Spleen (tissue), 11 donors: ENCODE measurements at regions not wholly inside any gene's neighbourhood (a gene's known extent, or its start where the extent isn't known, plus 50 kb on each side); places are given as distances from the start of the nearest gene placed in this dataset.

ENCODE experiments used
- DNase-seq: peaks from one replicate; pipeline ENCODE4 v3.0.0-alpha.2; 2020
- H3K27ac ChIP-seq, 8 donors: fragments of 200-600 bp; sonication (generic) in 7 of 8; 1 replicate in 4 of 8; 2 replicates in 4 of 8; pipeline versions ENCODE4 v1.5.0 to v1.8.0; 2016 to 2021; ENCODE audit warnings: inconsistent platforms in 4 of 8, mild to moderate bottlenecking in 4 of 8, moderate library complexity in 1 of 8
- H3K27me3 ChIP-seq, 7 donors: fragments of 200-600 bp; sonication (generic) in 6 of 7; replicated peaks in 1 of 7; 1 replicate in 4 of 7; 2 replicates in 3 of 7; pipeline versions ENCODE4 v1.5.0 to v1.8.0; 2016 to 2021; ENCODE audit warnings: inconsistent platforms in 3 of 7, mild to moderate bottlenecking in 1 of 7
- H3K36me3 ChIP-seq, 6 donors: fragments of 200-600 bp; sonication (generic) in 5 of 6; 1 replicate in 4 of 6; 2 replicates in 2 of 6; pipeline versions ENCODE4 v1.5.0 to v1.8.0; 2016 to 2021; ENCODE audit warnings: inconsistent platforms in 2 of 6
- H3K4me1 ChIP-seq, 6 donors: fragments of 200-600 bp; sonication (generic) in 5 of 6; 1 replicate in 3 of 6; 2 replicates in 3 of 6; pipeline versions ENCODE4 v1.5.0 to v1.8.0; 2016 to 2021; ENCODE audit warnings: inconsistent platforms in 3 of 6
- H3K4me3 ChIP-seq, 8 donors: fragments of 200-600 bp; sonication (generic) in 7 of 8; 1 replicate in 4 of 8; 2 replicates in 4 of 8; pipeline versions ENCODE4 v1.5.0 to v1.8.0; 2016 to 2021; ENCODE audit warnings: inconsistent platforms in 4 of 8, mild to moderate bottlenecking in 4 of 8, moderate library complexity in 2 of 8
- H3K9me3 ChIP-seq, 8 donors: fragments of 200-600 bp; sonication (generic) in 7 of 8; 1 replicate in 4 of 8; 2 replicates in 4 of 8; pipeline versions ENCODE4 v1.5.0 to v1.8.0; 2016 to 2021; ENCODE audit warnings: inconsistent platforms in 4 of 8
- POLR2A ChIP-seq, 3 donors: fragments of 450-650 bp; IDR thresholded peaks; one replicate each; pipeline ENCODE4 v1.5.1; 2017; ENCODE audit warnings: antibody characterized with exemption in 3 of 3, mild to moderate bottlenecking in 1 of 3
- POLR2AphosphoS5 ChIP-seq, 3 donors: sonication (generic); formaldehyde crosslinking; IDR thresholded peaks; one replicate each; pipeline ENCODE4 v1.5.1; 2017; ENCODE audit warnings: antibody characterized with exemption in 3 of 3
- WGBS, 5 donors: extraction: QIAGEN DNeasy Blood & Tissue Kit in 3 of 5; methylation state at CpG; one replicate each; pipeline versions ENCODE4 v1.1.5 to v1.1.7; 2013 to 2018; 5-methylcytosine and 5-hydroxymethylcytosine counted together
- intact Hi-C: fragments of 100-400 bp; cut with DNase I; formaldehyde crosslinking; loops from one replicate; pipeline ENCODE4 v1.15.0; 2023; ENCODE audit warnings: low total_unique reads
- TF ChIP-seq, protein P1 (sequence below), 11 experiments: fragments of 200-600 bp in 7 of 11; fragments of 450-650 bp in 4 of 11; sonication (generic) in 4 of 11; IDR thresholded peaks in 8 of 11; conservative IDR thresholded peaks in 3 of 11; 1 replicate in 7 of 11; 2 replicates in 4 of 11; pipeline versions ENCODE4 v1.4.0 to v1.8.0; 2016 to 2021; ENCODE audit warnings: antibody characterized with exemption in 11 of 11, inconsistent platforms in 4 of 11, mild to moderate bottlenecking in 1 of 11
- donor health status: healthy with polysubstance abuse.
- donor health status: DM: no; HTN: no; CAD: no; lungs with moderate emphysema.
- donor health status: DM: no; HTN: no; CAD: no.
- donor health status: Bipolar disorder and iron deficiency.
- donor health status: healthy.
- donor health status: DM: no; HTN: no; CAD: no.
- donor health status: DM: yes; HTN: yes; CAD: no.

DNA sequence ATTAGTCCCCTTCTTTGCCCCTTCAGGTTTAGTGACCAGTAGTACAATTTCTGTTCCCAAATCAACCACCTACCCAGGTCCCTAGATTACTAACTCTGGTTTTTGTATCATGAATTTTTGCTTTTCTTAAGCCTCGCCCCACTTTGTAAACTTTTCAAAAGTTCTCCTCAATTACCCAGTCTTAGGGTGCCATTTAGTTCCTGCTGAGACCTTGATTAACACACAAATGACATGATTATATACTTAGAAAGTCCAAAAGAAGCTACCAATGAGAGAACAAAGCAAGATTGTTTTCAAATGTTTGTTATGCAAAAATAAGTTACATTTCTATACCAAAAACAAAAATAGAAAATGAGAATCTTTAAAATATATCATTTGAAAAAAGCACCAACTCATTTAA lies 594.4 kb downstream of the SQOR start:
- WGBS, 5 donors: 0 to 80% (median 54%) methylated on average over 1 of the region's 1 CpG
- H3K4me3 ChIP-seq: no peak overlapping the region
- no peaks in the 10 kb centered on the region for H3K9me3 ChIP-seq
- H3K4me1 ChIP-seq: no peaks in the 10 kb centered on the region
- H3K36me3 ChIP-seq: no peaks in the 10 kb centered on the region
- no peak for DNase-seq
- no peaks in the 10 kb centered on the region for H3K27me3 ChIP-seq
- TF ChIP-seq POLR2AphosphoS5 (IDR thresholded peaks at IDR 0.05): no peak
- TF ChIP-seq, protein P1, sequence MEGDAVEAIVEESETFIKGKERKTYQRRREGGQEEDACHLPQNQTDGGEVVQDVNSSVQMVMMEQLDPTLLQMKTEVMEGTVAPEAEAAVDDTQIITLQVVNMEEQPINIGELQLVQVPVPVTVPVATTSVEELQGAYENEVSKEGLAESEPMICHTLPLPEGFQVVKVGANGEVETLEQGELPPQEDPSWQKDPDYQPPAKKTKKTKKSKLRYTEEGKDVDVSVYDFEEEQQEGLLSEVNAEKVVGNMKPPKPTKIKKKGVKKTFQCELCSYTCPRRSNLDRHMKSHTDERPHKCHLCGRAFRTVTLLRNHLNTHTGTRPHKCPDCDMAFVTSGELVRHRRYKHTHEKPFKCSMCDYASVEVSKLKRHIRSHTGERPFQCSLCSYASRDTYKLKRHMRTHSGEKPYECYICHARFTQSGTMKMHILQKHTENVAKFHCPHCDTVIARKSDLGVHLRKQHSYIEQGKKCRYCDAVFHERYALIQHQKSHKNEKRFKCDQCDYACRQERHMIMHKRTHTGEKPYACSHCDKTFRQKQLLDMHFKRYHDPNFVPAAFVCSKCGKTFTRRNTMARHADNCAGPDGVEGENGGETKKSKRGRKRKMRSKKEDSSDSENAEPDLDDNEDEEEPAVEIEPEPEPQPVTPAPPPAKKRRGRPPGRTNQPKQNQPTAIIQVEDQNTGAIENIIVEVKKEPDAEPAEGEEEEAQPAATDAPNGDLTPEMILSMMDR (IDR thresholded peaks at IDR 0.05 in 8 of 11, conservative IDR thresholded peaks at IDR 0.05 in 3 of 11): no peak
- no peak for TF ChIP-seq POLR2A (IDR thresholded peaks at IDR 0.05)
- no peak overlapping the region for H3K27ac ChIP-seq
- intact Hi-C loops: no loop called here

DNA sequence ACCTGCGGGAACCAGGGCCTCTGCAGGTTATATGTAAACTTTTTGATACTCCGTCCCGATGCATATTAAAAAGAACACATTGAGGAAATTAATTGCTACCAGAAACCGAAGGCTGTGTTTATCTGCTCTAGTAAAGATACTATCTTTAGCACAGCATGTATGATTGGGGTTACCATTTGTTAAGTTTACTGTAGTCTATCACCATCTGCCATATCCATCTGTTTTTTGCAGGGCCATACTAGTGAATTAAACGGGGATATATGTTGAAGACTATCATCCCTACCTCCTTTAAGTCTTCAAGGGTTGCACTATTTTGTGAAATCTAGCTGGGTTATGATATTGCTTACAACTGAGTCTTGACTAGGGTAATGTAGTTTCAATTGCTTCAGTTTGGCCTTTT lies 597.0 kb downstream of the SQOR start:
- no peaks in the 10 kb centered on the region for H3K9me3 ChIP-seq
- 67 to 92% (median 88%) methylated on average over 5 of the region's 5 CpGs for WGBS, 5 donors
- intact Hi-C loops: no loop called here
- H3K27me3 ChIP-seq: no peaks in the 10 kb centered on the region
- no peaks in the 10 kb centered on the region for H3K36me3 ChIP-seq
- no peak overlapping the region for H3K4me3 ChIP-seq
- TF ChIP-seq, protein P1 (IDR thresholded peaks at IDR 0.05 in 8 of 11, conservative IDR thresholded peaks at IDR 0.05 in 3 of 11): no peak
- no peak for TF ChIP-seq POLR2A (IDR thresholded peaks at IDR 0.05)
- no peak for TF ChIP-seq POLR2AphosphoS5 (IDR thresholded peaks at IDR 0.05)
- no peak for DNase-seq
- no peaks in the 10 kb centered on the region for H3K4me1 ChIP-seq
- H3K27ac ChIP-seq: no peak overlapping the region

DNA sequence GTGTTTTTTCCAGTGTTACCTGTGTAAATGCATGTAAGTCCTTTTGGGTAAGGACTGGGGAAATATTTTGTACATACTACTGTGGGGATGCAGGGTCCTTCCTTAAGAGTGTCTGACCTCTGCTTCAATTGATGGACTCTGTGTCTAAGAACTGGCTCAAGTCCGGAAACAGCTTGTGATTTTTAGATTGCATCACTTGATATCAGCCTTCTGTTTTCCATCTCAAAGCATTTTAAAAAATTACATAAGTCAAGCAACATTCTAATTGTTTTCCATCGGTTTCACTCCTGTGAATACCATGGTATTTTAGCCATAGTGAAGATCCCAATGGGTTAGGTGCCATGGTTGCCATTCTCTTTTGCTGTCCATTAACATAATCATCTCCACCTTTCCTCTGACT lies 597.6 kb downstream of the SQOR start:
- Histone ChIP-seq H3K27ac (no peak overlapping the region), H3K9me3 (peaks cover 0 to 1% (median 0%) of the 10 kb centered on the region in 8 donors), H3K4me3 (no peak overlapping the region), H3K36me3 (no peaks in the 10 kb centered on the region), H3K27me3 (no peaks in the 10 kb centered on the region), H3K4me1 (no peaks in the 10 kb centered on the region)
- intact Hi-C loops: no loop called here
- 41 to 91% (median 87%) methylated on average over 2 of the region's 2 CpGs for WGBS, 5 donors
- no peak for TF ChIP-seq POLR2A (IDR thresholded peaks at IDR 0.05)
- TF ChIP-seq, protein P1 (IDR thresholded peaks at IDR 0.05 in 8 of 11, conservative IDR thresholded peaks at IDR 0.05 in 3 of 11): no peak
- no peak for TF ChIP-seq POLR2AphosphoS5 (IDR thresholded peaks at IDR 0.05)
- DNase-seq: no peak

DNA sequence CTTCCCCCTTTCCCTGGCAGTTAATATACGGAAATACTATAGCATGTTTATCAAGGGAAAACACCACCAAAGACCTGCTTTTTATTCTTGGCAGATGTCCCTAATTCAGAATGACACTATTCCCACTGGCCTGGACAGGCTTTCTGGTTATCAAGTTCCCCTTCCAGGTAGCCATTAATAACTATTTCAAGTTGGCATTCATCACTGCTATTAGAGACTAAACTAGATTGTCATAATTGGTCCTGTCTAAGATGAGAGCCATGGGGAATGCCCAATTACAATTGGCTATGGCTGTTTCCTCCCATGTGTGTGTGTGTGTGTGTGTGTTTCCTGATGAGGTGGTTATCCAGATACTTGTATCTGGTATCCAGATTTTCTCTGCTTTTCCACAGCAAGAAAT lies 608.1 kb downstream of the SQOR start:
- DNase-seq: no peak
- Histone ChIP-seq H3K27ac (no peak overlapping the region), H3K4me1 (no peaks in the 10 kb centered on the region), H3K36me3 (no peaks in the 10 kb centered on the region), H3K9me3 (peaks cover 0 to 2% (median 0%) of the 10 kb centered on the region in 8 donors), H3K27me3 (no peaks in the 10 kb centered on the region), H3K4me3 (no peak overlapping the region)
- 81 to 92% (median 89%) methylated on average over 1 of the region's 1 CpG for WGBS, 5 donors
- intact Hi-C loops: no loop called here
- TF ChIP-seq POLR2AphosphoS5 (IDR thresholded peaks at IDR 0.05): no peak
- TF ChIP-seq, protein P1 (IDR thresholded peaks at IDR 0.05 in 8 of 11, conservative IDR thresholded peaks at IDR 0.05 in 3 of 11): no peak
